ENCODE measurements at regions not wholly inside any gene's neighbourhood (a gene's known extent, or its start where the extent isn't known, plus 50 kb on each side); places are given as distances from the start of the nearest gene placed in this dataset.
A peak's percentile ranks its signal among the peaks of the same experiment; 100 is the strongest.
"Not testable (repeated sequence)": the region's sequence is repeated elsewhere in the genome, so short reads cannot be mapped to it uniquely, and the experiment has no call there.

GRCh38 chr3:185306286-185306685 lies 52.4 kb upstream of the EHHADH start:
- DNase-seq, result not testable (repeated sequence)

DNA sequence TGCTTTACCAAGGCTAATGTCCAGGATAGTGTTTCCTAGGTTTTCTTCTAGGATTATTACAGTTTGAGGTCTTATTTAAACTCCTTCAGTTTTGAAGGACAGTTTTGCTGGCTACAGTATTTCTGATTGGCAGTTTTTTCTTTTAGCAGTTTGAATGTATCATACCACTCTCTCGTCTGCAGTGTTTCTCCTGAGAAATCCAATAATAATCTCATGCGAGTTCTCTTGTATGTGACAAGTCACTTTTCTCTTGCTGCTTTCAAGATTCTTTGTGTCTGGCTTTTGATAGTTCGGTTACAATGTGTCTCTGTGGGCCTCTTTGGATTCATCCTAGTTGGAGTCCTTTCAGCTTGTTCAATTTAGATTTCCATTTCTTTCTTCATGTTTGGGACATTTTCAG lies 53.0 kb upstream of the EHHADH start:
- DNase-seq, result no peak

DNA sequence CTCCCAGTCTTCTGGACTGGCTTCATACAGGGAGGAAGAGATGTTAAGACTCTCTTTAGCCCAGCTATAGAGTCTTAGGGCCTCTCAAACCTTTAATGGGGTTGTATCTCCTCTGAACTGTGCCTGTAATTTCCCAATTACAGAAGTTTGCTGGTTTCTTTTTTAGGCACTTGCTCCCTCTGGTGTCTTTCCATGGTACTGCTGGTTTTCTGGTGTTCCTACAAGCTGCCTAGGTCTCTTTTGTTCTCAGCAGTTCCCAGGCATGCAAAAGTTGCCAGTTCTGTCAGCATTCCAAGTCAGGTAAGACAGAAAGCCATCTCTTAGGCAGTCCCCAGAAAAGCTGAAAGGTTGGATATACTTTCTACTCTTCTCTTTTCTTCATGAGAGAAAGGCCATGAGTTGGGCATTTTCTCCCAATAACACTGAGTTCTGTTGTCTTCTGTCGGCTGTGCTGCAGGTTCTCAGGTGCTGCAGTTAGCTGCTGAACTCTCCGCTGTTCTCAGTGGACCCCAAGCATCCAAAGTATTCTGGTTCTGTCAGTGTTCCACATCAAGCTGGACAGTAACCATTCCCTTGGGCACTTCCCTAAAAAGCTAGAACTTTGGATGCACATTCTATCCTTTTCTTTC lies 54.4 kb upstream of the EHHADH start:
- DNase-seq, result peak; percentile 48

DNA sequence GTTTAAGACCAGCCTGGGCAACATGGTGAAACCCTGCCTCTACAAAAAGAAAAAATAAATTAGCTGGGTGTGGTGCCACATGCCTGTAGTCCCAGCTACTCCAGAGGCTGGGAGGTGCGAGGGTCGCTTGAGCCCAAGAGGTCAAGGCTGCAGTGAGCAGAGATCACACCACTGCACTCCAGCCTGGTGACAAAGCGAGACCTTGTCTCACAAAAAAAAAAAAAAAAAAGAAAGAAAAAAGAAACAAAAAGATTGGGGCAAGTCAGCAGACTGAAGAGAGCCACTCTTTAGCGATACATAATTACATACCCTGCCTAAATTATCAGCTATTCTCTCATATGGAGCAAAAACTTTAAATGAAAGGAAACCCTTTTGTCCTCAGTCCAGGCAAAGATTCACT lies 53.6 kb upstream of the MAP3K13 start:
- DNase-seq, result no peak

DNA sequence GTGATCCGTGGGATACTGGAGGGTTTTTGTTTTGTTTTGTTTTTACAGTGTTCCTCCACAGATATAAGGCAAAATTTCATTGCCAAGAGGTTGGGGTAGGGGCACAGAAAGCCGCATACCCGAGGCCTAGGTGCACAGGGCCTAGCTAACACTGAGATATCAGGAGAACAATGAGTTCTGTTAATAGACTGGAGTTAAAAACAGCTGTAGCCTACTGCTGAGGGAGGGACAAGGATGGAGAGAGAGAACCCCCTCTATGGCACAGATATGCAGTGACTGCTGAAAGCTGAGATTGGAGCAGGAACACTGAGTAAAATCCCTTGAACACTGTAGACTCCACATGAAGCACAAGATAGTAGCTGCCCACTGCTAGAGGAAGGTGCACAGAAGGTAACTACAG lies 53.1 kb upstream of the MAP3K13 start:
- DNase-seq, result no peak

DNA sequence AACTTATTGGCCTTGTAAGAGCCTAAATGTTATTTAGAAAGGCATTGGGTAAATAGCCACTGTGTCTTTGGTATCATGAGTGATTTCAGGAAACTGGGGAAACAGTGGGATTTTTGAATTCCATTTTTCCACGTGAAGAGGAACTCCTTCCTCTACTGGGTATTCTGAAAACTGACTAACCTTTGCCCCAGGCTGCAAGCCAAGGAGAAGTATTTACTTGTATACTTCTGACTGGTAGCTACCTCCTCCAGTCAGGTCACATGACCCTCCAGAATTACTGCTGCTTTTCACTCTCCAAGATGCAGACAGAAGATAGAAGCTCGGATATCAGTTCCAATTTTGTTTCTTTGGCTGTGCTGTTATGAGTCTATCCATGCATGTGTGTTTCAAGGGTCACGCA lies 50.9 kb upstream of the MAP3K13 start:
- DNase-seq, result no peak
